GM04504 (cell line): ENCODE measurements at regions not wholly inside any gene's neighbourhood (a gene's known extent, or its start where the extent isn't known, plus 50 kb on each side); places are given as distances from the start of the nearest gene placed in this dataset.
"Not testable (repeated sequence)": the region's sequence is repeated elsewhere in the genome, so short reads cannot be mapped to it uniquely, and the experiment has no call there.

Experiments used
- DNase-seq: peaks from one replicate; pipeline ENCODE4 v3.0.0-alpha.2; 2012; ENCODE audit warnings: low read depth

DNA sequence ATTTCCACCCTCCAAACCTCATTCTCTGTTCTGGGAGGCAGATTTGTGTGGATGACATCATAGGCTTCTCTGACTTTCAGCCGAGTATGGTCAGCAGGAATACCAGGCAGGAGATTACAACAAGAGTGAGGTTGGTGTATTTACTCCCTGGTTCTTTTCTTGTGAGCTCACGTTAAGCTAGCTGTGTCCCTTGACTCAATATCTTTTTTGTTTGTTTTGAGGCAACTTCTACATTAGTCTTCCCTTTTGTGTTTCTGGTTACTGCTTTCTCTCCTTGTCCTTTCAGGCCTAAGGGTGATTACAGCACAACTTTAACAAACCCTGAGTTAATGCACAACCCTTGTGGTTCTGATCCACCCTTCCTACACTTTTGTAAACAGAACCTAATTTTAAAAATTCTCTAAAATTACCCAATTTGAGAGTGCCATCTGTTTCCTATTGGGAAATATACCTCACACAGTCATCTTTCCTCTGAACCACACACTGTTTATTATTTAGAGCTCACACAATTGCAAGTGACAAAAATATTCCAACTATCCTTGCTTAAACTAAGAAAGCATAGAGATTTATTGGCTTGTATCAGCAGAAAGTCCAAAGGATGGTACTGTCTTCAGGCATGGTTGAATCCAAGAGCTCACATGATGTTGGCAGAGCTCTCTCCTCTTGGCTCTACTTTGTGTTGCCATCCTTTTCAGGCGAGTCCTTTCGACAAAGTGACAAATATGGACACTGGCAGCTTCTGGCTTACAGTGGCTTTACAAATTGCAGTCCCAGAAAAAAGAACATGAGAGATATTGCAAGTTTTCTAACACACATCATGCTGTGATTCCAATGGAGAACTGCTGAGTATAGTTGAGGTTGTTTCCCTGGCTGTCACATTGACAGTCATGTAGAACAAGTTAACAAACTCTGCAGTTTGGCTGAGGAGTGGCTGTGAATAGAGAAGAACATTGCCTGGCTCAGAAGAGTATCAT lies 150.5 kb upstream of the DDIT4L start:
- DNase-seq = no peak

DNA sequence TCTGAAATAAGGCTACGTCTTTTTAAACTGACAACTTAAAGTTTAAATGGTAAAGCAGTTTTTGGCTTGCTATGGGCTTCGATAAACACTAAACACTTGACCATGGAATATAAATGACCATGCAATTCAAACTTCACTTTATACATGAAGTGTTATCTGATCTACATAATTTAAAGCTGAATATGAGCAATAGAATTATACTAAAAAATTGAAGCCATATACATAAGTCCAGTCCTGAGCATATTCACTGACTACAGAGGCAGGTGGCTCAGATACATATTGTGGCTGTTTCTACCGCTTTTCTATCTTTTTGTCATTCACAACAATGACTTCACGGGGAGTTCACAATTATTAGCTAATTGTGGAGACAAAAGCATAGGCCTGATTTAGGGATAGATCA lies 149.6 kb upstream of the DDIT4L start:
- no peak for DNase-seq

DNA sequence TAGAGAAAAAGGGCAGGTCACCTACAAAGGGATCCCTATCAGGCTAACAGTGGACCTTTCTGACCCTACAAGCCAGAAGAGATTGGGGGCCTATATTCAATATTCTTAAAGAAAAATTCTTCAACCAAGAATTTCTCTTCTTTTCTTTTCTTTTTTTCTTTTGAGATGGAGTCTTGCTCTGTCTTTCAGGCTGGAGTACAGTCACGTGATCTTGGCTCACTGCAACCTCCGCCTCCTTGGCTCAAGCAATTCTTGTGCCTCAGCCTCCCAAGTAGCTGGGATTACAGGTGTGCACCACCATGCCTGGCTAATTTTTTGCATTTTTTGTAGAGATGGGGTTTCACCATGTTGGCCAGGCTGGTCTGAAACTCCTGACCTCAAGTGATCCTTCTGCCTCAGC lies 143.2 kb upstream of the DDIT4L start:
- DNase-seq = not testable (repeated sequence)

DNA sequence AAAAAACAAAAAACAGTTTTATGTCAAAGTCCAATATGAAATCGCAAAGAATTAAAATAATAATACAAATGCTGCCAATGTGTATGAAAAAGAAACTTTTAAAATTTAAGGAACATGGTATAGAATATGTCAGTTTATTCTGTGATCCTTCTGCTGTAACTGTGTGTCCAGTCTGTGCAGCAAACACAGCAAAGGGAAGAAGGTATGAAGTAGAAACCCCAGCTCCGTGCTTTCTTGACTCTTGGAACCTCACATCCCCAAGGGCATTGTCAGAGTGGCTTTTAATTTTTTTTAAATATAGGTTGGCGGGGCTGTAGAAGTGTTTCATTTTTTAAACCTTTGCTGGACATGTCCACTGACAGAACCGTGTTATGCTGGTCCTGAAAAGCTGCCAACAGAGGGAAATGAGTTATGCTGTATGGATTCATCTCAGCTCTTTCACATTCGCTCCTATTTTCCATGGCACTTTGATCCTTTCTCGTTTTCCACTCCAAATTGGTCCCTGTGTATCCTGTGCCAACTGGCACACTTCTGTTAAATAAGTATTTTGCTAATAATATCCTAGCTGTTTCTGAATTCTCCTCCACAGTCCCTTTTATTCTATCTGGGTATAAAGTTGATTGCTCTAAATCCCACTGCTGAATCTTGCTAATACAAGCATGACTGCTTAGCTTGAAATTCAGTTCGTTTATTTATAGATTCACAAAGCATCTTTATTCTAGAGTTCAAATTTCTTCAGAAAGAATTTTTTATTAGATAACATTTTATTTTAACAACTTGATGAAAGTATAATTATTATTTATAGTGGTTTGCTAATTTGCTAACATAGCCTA lies 127.0 kb upstream of the DDIT4L start:
- DNase-seq = no peak

DNA sequence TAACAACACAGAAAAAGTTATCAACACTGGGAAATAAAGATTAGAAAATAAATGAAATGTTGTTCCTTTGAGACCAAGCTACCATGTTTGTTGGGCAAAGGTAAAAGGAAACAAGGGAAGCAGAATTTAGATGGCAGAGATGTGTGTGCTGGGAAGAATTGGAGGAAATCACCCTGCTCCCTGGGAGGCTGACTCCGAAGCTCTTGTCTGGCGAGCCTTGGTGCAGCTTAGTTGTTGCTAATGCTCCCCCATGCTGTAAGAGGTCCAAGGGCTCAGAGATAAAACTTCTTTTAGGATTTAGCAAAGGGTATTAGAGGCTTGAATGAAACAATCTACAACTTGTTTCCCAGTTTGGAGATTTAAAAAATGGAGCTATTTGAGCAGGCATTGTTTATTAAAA lies 123.8 kb upstream of the DDIT4L start:
- no peak for DNase-seq

DNA sequence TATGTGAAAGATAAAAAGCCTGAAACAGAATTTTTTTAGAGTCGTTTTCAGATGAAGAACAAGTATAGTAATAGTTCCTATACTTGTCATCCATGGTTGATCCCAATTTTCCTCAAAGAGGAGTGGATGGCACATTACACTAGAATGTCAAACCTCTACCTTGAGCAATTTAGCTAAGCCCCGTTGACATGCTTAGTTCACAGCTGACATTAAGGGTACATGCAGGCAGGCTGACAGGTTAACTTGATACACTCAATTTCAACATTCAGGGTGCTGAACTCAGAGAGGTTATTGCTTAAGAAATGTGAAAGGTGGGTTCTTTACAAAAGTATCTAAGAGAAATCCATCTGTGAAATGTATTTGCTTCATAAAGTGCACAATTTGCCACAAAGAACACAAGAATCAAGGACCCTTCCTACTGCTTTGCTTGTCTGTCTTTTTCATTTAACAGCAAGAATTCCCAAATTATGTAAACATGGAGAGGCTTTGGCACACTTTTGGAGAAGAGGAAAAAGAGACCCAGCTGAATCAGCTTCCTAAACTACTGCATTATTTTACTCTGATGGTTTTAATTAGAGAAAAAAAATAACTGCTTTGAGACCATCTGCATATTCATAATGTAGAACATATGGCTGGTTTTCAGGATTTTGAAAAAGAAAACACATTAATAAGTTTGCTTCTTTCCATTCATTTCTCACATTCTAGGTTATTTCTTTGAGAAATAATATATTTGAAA lies 122.5 kb upstream of the DDIT4L start:
- DNase-seq = no peak

DNA sequence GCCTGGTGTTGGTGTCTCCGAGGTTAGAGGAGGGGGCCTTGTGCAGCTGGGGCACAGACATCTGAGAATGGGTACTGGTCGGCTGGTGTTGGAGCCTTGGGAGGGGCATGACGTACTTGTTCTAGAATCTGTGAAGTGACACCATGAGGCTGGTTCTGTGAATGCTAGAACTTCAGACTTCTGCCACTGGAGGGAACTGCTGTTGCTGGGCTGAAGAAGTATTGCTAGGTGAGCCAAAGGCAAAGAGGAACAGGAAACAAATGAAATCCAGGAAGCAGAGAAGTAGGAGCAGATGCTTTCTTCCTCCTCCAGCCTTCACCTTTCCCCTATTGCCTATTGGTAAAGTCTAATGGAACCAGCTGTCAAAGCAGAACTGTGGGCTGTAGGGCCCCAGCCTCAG lies 120.9 kb upstream of the DDIT4L start:
- no peak for DNase-seq

DNA sequence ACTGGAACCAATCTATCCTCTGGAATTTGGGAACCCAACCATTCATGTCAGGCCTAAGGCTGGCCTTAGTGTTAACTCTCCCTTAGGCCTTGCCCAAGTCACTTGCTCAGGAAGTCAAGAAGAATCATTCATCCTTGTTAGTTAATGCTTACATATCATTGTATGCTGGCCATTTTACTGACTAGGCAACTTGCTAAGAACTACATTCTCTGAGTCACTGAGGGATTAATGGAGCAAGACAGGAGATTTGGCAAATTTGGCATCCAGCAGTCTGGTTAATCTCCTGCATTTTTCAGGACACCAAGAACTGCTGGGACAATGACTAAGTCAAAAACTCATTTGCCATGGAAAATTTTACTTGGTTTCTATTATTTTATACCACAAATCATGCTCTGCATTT lies 115.8 kb upstream of the DDIT4L start:
- DNase-seq = no peak

DNA sequence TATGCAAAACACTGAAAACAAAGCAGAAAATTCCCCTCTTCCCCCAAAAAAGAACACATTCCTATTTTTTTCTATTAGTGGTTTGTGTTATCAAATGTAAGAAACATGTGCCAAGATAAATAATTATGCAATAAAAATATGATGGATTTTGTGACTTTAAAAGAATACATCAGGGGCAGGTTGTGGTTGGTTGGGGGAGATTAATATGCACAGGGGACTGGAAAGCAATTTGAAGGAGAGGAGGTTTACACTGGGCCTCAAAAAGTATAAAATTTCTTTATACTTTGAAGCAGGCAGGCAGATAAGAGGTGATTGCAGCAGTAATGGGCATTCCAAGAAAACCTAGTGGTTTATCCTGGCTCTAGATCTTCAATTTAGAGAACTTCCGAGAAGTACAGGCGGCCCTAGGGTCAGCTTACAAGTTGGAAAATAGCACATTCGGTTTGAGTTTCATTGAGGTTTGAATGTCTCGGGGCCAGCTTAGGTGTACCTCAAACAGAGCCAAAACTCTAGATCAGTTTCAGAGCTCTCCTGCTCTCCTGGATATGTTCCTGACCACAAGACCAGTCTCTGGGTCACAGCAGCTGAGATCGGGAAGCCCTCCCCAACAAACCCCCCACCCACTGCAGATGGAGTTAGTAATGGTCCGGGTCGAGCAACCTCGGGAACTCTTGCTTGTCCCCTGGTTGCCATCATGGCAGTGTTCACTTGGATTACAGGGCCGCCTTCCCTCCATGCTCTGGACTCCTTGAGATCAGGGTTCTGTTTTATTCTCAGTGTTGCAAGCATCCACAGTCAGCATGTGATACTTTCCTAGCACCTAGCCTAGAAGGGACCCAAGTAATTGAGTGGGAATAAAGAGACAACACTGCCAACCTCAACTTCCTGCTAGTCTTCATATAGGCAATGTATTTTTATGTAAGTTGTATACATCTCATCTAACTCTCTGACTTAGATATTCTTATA lies 112.1 kb upstream of the DDIT4L start:
- DNase-seq = no peak

DNA sequence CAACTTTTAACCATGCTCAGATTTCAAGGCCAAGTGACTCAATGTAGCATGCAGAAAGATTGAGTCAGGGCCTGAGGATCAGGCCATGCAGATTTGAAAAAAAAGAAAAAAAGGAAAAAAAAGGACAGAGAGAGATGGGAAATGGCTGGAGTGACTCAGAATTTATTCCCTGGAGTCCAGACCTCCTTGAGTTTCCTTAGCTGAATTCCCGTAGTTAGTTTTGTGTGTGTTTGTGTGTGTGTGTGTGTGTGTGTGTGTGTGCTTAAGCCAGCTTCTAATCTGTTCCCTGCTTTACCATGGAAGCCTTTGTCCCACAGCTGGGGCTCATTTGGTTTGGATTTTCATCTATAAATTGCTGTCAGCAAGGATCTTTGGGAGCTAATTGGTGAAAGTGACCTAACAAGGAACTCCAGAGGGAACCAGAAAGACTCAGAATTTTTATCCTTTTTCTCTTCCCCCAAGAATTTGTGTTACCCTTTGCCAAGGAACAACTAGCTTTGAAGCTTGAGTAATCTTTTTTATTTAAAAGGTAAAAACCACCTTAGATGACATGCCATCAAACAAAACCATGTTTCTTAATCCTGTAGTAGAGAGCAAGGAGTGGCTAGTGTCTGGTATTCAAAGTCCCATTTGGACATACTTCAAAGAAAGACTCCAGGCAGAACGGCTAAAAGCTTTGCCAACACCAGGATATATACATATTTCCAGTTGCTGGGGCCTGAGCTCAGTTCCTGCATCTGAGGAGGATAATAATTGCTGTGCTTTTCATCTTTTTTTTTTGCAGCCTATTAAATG lies 109.0 kb upstream of the DDIT4L start:
- peak; percentile 92 for DNase-seq

DNA sequence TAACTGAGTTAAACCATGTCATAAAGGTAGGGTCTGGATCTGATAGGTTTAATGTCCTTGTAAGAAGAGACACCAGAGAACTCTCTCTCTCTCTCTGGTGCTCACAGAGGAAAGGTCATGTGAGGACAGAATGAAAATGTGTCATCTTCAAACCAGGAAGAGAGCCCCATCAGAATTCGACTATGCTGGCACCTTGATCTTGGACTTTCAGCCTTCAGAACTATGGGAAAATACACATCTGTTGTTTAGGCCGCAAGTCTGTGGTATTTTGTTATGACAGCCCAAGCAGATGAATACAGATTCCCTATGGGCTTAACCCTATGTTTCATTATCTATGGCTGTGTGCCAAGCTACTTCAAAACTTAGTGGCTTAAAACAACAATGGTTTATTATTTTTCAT lies 105.5 kb upstream of the DDIT4L start:
- no peak for DNase-seq

DNA sequence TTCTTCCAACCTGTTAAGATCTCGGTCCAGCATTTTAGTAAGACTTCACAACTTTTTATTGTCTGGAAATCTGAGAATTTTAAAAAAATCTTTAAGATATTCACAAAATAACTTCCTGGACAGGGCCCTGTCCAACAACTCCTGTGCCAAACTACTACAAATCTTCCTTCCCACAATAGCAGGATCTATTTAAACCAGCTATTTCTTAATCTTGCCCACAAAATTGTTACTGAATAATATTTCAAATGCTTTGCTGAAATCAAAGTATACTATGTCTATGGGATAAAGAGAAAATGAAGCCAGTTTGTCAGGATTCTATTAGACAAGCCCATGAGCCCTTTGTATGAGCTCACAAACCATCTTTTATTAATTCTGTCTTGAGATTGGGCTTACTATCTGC lies 104.1 kb upstream of the DDIT4L start:
- DNase-seq = no peak

DNA sequence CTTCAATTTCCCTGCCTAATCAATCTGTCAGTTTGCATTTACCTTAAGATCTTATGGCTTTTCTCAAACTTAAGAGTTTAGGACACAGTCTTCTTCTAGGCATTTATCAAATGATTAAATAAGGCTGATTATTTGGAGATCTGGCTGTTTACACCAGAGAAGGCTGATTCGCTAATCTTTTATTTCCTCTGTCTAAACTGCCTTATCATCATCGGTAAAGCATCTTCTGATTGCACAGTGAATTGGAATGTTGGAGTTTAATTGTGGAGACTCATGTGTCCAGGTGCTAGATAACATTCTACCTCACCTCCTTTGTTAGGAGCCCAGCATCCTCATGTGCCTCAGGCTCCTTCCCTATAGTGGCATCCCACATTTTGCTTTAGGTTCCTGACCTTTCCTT lies 100.3 kb upstream of the DDIT4L start:
- no peak for DNase-seq

DNA sequence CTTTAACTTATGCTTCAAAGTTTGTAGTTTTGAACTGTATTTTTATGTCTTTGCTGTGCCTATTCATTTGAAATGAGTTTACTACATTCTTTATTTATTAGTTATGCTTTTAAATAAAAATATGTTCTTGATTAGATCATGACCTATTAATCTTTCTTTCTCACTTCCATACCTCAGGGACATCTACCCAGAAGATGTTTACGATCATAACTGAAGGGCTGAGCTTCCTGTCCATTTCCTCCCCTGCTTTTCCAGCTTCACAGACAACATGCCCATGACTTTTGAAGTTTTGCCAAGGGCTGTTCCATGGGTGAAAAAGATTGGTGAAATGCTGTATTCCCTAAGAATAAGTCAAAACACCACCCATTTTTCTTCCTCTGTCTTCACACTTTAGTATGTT lies 99.7 kb upstream of the DDIT4L start:
- no peak for DNase-seq

DNA sequence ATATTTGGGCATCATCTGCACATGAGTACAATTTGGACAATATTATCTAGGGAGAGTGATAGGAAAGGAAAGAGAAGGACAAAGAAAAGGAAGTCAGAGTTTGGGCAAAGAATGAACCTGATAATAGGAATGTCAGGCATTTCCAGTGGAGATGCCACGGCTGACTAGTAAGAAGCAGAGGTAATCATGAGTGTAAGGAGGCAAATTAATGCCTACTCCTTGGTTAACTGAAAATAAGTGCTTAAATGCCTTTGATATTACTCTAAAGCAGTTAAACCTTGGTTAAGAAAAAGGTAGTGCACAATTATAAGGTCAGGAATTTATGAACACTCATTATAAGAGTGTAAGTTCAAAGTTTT lies 99.2 kb upstream of the DDIT4L start:
- no peak for DNase-seq

DNA sequence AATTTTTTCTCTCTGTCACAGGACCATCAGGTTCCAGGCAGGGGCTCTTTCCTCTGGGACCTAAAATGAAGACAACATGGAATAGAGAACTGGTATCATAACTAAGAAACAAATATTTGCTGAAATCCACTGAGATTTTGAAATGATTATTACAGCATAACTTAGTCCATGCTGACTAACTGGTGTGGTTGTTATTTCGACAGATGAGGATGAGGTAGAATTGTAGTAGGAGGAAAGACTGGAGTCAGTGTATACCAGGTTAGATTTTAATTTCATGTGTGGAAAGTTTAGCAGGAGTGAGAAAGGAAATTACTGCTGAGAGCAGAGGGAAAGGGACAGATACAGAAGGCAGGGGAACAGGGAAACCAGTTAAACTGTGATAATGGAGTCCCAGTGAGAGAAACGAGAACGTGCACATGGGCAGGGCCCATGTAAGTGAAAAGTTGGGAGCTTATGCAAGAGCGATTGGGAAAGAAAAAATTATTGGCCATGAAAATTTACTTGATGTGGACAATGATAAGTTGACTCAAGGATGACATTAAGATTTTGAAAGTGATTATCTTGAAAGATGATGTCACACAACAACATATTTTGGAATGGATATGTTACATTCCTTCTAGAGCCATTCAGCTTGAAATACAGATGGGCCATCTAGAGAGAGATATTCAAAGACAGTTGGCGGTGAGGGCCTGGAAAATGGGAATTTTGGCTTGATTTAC lies 98.7 kb upstream of the DDIT4L start:
- no peak for DNase-seq

DNA sequence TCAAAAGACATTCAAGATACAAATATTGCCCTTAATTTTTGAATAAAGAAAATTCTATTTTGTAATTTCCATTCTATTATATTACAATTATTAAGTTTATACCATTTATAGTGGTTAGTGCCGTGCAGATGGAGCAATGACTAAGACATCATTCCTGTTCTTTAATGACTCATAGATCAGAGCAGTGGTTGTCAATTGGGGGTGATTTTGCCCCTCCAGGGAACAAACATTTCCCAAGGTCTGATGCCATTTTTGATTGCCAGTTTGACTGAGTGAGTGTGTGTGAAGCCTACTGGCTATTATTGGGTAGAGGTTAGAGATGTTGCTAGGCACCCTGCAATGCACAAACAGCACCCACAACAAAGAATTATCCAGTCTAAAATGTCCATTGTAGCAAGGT lies 97.9 kb upstream of the DDIT4L start:
- DNase-seq = no peak

DNA sequence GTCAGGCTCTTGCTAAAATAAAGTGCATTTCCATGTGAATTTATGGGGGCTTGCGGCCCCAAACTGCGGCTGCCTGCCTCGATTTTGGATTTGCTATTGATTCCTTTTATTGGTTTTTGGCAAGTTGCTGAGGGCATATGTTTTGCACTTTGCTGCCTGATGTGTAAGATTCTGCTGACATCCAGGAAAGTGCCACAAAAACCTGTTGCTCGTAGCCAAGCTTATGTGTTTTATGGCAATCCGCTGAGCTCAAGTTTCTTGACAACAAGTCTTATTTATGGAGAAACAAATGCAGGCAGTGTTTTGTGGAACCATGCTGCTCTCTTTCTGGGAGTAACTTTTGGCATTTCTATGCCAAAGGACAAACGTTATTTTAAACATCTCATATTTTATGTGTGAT lies 97.3 kb upstream of the DDIT4L start:
- DNase-seq = no peak

DNA sequence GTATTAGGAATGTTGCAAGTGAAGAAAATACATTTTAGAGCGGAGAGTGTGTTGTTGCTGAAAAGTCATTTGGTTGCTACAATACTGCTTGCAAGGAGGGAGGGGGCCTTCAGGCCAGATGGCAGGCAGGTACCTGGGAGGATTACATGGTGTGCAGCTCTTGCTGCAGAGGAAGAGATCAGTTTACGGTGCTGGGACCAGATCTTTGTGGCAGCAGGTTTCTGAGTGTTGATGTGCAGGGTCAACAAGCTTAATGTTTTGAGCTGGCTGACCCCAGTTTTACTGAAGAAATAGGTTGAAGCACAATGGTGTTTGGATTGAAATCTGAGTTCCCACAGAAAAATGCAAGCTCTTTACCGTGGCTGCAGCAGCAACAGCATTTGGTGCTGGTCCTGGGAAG lies 96.4 kb upstream of the DDIT4L start:
- DNase-seq = no peak

DNA sequence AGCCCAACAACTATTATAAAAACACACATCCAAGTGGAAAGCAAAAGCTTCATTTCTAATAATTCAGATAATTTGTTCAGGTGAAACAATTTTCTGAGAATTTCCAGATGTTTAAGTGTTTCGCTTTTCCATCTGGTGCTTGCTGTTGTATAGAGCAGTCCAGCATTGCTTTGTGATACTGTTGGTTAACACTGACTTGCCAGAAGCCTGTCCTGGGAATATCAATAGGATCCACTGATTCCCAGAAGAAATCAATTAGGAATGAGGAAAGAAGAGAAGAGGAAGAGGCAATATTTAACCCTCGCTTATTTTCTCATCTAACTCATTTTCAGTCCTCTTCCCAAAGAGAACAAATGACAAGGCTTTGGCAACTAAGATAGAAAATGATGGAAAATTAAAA lies 94.9 kb upstream of the DDIT4L start:
- no peak for DNase-seq
